HepG2 (cell line): ENCODE measurements at regions not wholly inside any gene's neighbourhood (a gene's known extent, or its start where the extent isn't known, plus 50 kb on each side); places are given as distances from the start of the nearest gene placed in this dataset.
A peak's percentile ranks its signal among the peaks of the same experiment; 100 is the strongest.

ENCODE experiments used
- ATAC-seq: fragments of 200-7000 bp; cut with Tn5 transposase; 3 replicates; pipeline ENCODE4 v1.9.1; 2020; ENCODE audit warnings: mild to moderate bottlenecking, moderate library complexity
- BruUV-seq: library from RNA; stranded (reverse); fragments of 400-500 nt; replicated peaks from 2 replicates; lab custom pipeline; 2021; lab: Mats Ljungman, UMichigan
- CTCF ChIA-PET: fragments of 300-600 bp; formaldehyde crosslinking; extraction: SDS; loops from one replicate; lab custom pipeline; 2021; ENCODE audit warnings: low total read pairs, inconsistent platforms, low intra/inter-chr PET ratio; lab: Yijun Ruan, JAX
- POLR2A ChIA-PET: fragments of 350-600 bp; sonication (Branson Sonifier 250); formaldehyde crosslinking; loops from one replicate; lab custom pipeline; 2020; ENCODE audit warnings: antibody characterized with exemption, inconsistent platforms; lab: Yijun Ruan, JAX
- DNase-seq: peaks from one replicate; pipeline ENCODE4 v3.0.0-alpha.2; 2015; ENCODE audit warnings: low spot score
- FAIRE-seq: peaks from 3 replicates; lab custom pipeline; 2011; peaks lifted over from hg19 to GRCh38; lab: Jason Lieb, UNC
- H2AFZ ChIP-seq: one replicate; pipeline ENCODE4 v1.6.1; 2011; ENCODE audit warnings: low read length, inconsistent platforms
- H3K27ac ChIP-seq: fragments of 300-600 bp; 3 replicates; pipeline ENCODE4 v1.8.0; 2011; ENCODE audit warnings: mixed run types, mild to moderate bottlenecking, mixed read lengths, low read length, inconsistent platforms; ENCODE audit not compliant: insufficient read depth; ENCODE audit errors: extremely low read length
- H3K27me3 ChIP-seq, 2 experiments: fragments of 200-600 bp in 1 of 2; 2 replicates in 1 of 2; 3 replicates in 1 of 2; pipeline versions ENCODE4 v1.6.0 to v1.8.0; 2011; ENCODE audit warnings: low read length in 2 of 2, mild to moderate bottlenecking in 2 of 2, moderate library complexity in 2 of 2, inconsistent platforms in 1 of 2; ENCODE audit not compliant: insufficient read depth in 2 of 2, control insufficient read depth in 1 of 2
- H3K36me3 ChIP-seq, 2 experiments: fragments of 200-600 bp in 1 of 2; replicated peaks in 1 of 2; 2 replicates in 1 of 2; 3 replicates in 1 of 2; pipeline versions ENCODE4 v1.5.1 to v1.8.0; 2011; ENCODE audit warnings: low read length in 2 of 2, inconsistent platforms in 1 of 2; ENCODE audit not compliant: insufficient read depth in 2 of 2, control insufficient read depth in 1 of 2
- H3K4me1 ChIP-seq: 2 replicates; pipeline ENCODE4 v1.5.1; 2012; ENCODE audit warnings: low read length, inconsistent platforms; ENCODE audit not compliant: insufficient read depth
- H3K4me2 ChIP-seq: 2 replicates; pipeline ENCODE4 v1.6.0; 2011; ENCODE audit warnings: low read depth, low read length, inconsistent platforms
- H3K4me3 ChIP-seq, 3 experiments: fragments of 200-600 bp in 1 of 3; sonication (generic), shearing (Covaris generic) in 1 of 3; replicated peaks in 1 of 3; 2 replicates each; pipeline ENCODE4 v1.5.1; 2011 to 2016; ENCODE audit warnings: low read length in 3 of 3, inconsistent platforms in 2 of 3, low read depth in 2 of 3, mild to moderate bottlenecking in 2 of 3, control low read depth in 1 of 3, mixed read lengths in 1 of 3; ENCODE audit not compliant: insufficient read depth in 1 of 3
- H3K79me2 ChIP-seq: one replicate; pipeline ENCODE4 v1.6.1; 2011; ENCODE audit warnings: low read length, inconsistent platforms; ENCODE audit not compliant: insufficient read depth
- H3K9ac ChIP-seq: 2 replicates; pipeline ENCODE4 v1.6.0; 2011; ENCODE audit warnings: mild to moderate bottlenecking, low read depth, low read length, inconsistent platforms; ENCODE audit not compliant: insufficient read depth
- H3K9me3 ChIP-seq: 2 replicates; pipeline ENCODE4 v1.5.1; 2012; ENCODE audit warnings: mild to moderate bottlenecking, low read length
- H4K20me1 ChIP-seq: 2 replicates; pipeline ENCODE4 v1.6.0; 2011; ENCODE audit warnings: inconsistent platforms, mild to moderate bottlenecking, low read length, moderate library complexity; ENCODE audit not compliant: insufficient read depth
- JUNB ChIP-seq: sonication (generic); formaldehyde crosslinking; IDR thresholded peaks from 2 replicates; pipeline ENCODE4 v1.8.0; 2022; ENCODE audit warnings: missing genetic modification reagents, mild to moderate bottlenecking, borderline replicate concordance
- MED1 ChIP-seq: sonication (generic); formaldehyde crosslinking; IDR thresholded peaks from 2 replicates; pipeline ENCODE4 v1.4.0; 2020; ENCODE audit warnings: missing genetic modification reagents
- SIN3B ChIP-seq: fragments of 150-350 bp; IDR thresholded peaks from 2 replicates; pipeline ENCODE4 v1.6.1; 2014; ENCODE audit warnings: low read length
- ZBTB46 ChIP-seq: sonication (generic); formaldehyde crosslinking; IDR thresholded peaks from 2 replicates; pipeline ENCODE4 v1.4.0; 2020; ENCODE audit warnings: mild to moderate bottlenecking, missing genetic modification reagents, borderline replicate concordance
- WGBS: methylation state at CpG from one replicate; pipeline ENCODE4 v1.1.6; 2017; ENCODE audit warnings: low lambda C conversion rate; 5-methylcytosine and 5-hydroxymethylcytosine counted together
- in situ Hi-C: cut with HindIII; loops from 2 replicates; pipeline ENCODE4 v1.10.0; 2017; ENCODE audit warnings: low pct_unique_long_range_greater_than_20kb; ENCODE audit not compliant: extremely low pct_ligation_motif_present
- intact Hi-C: fragments of 100-400 bp; cut with micrococcal nuclease; formaldehyde crosslinking; loops from one replicate; pipeline ENCODE4 v1.10.0; 2022; ENCODE audit not compliant: unreplicated experiment
- TF ChIP-seq, protein P1 (sequence below): fragments of 450-650 bp; IDR thresholded peaks from 2 replicates; pipeline ENCODE4 v1.6.1; 2016

DNA sequence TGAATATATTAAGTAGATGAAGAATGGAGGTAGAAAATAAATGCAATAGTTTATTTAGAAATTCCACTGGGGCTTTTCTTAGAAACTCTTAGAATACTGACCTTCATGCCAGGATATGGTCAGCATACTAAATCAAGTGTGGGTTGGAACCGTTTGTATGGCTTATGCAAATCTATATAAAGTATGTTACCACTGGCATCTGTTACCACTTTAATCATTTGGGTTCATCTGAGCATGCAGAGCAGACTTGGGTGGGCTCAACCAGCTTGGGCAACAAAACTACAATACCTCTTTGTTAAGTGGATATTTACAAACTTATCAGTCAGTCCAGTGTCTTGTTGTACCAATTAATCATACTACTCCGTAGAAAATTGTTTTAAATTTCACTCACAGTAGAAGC is 125.8 kb downstream of the CRPPA start (continued):
- TF ChIP-seq ZBTB46 (CRISPR knock-in tag): no peak
- no peak for TF ChIP-seq SIN3B
- TF ChIP-seq JUNB (CRISPR knock-in tag): no peak
- TF ChIP-seq, all 625 proteins: peak for 0

DNA sequence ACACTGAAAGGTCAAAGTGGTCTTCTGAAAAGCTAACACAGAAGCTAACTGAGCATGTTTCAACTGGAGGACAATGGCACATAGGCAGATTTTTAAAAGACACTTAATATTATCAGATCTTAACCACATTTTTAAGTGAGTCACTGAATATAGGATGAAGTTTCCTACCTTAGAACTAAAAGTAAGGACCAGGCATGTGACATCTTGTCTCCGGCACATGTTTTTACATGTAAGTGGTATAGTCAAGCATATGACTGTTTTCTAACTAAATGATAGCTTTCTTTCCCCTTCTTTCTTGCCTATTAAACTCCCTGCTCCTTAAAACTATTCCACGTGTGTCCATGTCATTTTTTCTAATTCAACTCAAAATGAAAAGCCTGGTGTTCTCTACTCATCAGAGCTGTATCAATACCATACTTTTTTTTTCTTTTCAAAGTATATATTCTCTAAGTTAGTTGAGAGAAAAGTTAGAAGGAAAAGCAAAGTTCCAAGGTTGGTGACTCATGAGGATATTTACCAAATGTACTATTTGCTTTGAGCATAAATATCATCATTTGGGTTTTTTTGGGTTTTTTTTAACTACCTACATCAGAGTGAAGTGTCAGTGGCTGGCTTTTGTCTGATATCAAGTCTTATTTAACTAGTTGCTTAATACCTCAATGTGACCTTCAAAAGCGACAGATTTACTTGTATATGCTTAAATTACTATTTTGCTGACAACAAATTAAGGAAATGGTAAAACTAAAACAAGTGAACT is 127.5 kb downstream of the CRPPA start:
- H3K4me1 ChIP-seq: no peaks in the 10 kb centered on the region
- TF ChIP-seq MED1 (CRISPR knock-in tag): no peak
- TF ChIP-seq, protein P1, sequence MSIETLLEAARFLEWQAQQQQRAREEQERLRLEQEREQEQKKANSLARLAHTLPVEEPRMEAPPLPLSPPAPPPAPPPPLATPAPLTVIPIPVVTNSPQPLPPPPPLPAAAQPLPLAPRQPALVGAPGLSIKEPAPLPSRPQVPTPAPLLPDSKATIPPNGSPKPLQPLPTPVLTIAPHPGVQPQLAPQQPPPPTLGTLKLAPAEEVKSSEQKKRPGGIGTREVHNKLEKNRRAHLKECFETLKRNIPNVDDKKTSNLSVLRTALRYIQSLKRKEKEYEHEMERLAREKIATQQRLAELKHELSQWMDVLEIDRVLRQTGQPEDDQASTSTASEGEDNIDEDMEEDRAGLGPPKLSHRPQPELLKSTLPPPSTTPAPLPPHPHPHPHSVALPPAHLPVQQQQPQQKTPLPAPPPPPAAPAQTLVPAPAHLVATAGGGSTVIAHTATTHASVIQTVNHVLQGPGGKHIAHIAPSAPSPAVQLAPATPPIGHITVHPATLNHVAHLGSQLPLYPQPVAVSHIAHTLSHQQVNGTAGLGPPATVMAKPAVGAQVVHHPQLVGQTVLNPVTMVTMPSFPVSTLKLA: peak; percentile 91
- H3K27ac ChIP-seq: no peak overlapping the region
- ChIA-PET POLR2A (no interaction called here), CTCF (no interaction called here)
- 35% methylated on average over 3 of the region's 3 CpGs for WGBS
- in situ Hi-C loops: no loop called here
- H3K9me3 ChIP-seq: no peaks in the 10 kb centered on the region
- H3K36me3 ChIP-seq: no peaks in the 10 kb centered on the region
- no peak overlapping the region for H3K4me2 ChIP-seq
- no peak overlapping the region for H3K9ac ChIP-seq
- intact Hi-C loops: no loop called here
- no TSS peak for BruUV-seq
- no peak for ATAC-seq
- no peaks in the 10 kb centered on the region for H3K79me2 ChIP-seq
- no peaks in the 10 kb centered on the region for H4K20me1 ChIP-seq
- no peak for FAIRE-seq
- H3K27me3 ChIP-seq: no peaks in the 10 kb centered on the region
- no peak overlapping the region for H3K4me3 ChIP-seq
- no peak overlapping the region for H2AFZ ChIP-seq
- DNase-seq: no peak
